ENCODE measurements at regions not wholly inside any gene's neighbourhood (a gene's known extent, or its start where the extent isn't known, plus 50 kb on each side); places are given as distances from the start of the nearest gene placed in this dataset.

GRCh38 chr1:212557739-212558692 lies 50.5 kb upstream of the ATF3 start:
- DNase-seq (ENCODE audit: extremely low read depth, low read depth, low spot score) = no peak

- DNase-seq (ENCODE audit: extremely low read depth, low read depth, low spot score) = peak; percentile 48
Measured at GRCh38 chr1:212558693-212559480, 49.7 kb upstream of the ATF3 start.
